Fibroblast of skin of left quadriceps (primary cell): ENCODE measurements at regions not wholly inside any gene's neighbourhood (a gene's known extent, or its start where the extent isn't known, plus 50 kb on each side); places are given as distances from the start of the nearest gene placed in this dataset.
"Not testable (repeated sequence)": the region's sequence is repeated elsewhere in the genome, so short reads cannot be mapped to it uniquely, and the experiment has no call there.

ENCODE experiments used
- DNase-seq, 2 experiments: peaks; one replicate each; pipeline ENCODE4 v3.0.0-alpha.2; 2013; ENCODE audit warnings: low read depth in 2 of 2

- DNase-seq: no peak
Measured at GRCh38 chr2:33706410-33706809, 107.3 kb upstream of the FAM98A start.

DNA sequence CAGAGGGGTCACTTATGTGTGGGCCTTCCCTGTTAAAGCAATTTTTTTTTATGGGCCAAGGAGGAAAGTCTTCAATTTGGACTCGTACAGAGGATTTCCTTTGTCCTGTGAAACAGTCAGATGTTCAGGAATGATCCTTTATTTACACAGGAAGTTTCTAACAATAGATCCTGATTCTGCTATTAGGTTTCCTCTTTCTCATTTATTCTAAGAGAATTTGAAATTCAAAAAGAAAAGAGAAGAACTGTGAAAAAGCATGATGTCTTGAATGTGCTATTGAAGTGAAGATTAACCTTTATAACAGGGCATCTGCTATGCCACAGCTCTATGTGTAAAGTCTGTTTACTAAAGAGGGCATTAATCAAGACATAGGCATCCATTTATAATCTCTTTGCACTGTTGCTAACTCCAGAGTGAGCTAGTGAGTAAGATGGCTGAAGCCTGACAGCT lies 105.3 kb upstream of the FAM98A start:
- DNase-seq: no peak

- no peak for DNase-seq
Measured at GRCh38 chr2:33696234-33696633, 97.1 kb upstream of the FAM98A start.

- no peak for DNase-seq
Measured at GRCh38 chr2:33694904-33695303, 95.8 kb upstream of the FAM98A start.

GRCh38 chr2:33690686-33691085 lies 91.6 kb upstream of the FAM98A start:
- not testable (repeated sequence) for DNase-seq

GRCh38 chr2:33681364-33681757 lies 82.3 kb upstream of the FAM98A start:
- no peak for DNase-seq

DNA sequence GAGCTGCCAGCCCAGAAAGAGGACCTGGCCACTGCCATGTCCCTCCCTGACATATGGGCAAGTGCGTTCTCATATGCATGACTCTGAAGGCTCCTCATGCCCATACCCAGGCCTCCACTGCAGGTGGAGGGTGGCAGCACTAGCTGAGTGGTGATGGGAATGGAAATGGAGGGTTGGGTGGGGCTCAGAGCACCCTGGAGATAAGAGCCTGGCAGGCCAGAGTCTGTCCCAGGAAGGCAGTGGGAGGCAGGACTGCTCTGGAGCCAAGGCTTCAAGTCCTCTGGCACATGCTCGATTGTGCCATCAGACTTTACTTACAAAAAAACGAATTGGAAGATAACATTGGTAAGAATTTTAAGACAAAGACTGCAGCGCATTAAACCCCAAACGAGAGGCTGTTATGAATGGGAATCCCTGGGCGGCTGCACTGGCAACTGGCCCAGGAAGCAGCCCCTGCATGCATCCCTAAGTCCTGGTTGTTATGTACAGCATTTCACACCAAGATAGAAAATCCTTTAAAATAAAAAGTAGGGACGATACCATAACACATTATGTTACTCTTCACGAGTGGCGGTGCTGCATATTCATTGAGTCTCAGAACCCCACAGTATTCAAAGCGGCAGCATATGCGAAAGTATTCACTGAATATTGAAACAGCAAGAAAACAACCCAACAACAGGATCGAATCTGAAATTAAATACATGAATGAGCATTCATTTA lies 81.7 kb upstream of the FAM98A start:
- DNase-seq: no peak

DNA sequence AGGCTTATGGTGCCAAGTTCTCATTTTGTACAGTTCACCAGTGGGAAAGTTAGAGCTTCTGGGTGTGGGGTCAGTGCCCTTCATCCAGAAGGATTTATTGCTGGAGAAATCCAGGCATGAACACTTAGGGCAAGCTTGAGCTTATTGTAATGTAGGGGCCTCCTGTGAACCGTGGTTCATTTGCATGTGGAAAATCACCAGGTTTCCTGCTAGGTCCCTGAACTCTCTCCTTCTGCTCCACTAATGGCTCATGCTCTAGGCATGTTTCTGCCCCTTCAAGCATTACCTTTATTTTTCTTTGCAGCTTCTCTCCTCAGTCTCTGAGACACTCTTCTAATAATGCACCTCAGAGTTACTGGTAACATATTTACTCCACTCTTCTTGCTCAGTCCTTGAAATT lies 79.3 kb upstream of the FAM98A start:
- DNase-seq: no peak

DNA sequence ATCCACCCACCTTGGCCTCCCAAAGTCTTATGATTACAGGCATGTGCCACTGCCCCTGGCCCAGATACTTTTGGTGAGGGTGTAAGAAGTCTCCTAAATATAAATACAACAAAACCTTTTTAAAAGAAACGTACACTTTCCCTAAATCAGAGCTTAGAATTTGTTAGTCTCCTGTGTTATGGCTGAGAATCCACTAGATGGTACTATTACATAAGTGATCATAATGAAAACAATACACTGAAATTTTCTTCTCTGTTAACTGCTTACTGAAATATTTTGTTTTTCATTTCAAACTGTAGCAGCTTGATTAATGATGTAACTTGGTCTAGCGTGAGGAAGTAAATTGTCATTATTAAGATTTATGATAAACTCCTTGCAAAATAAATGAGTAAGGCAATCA lies 74.8 kb upstream of the FAM98A start:
- DNase-seq: no peak

GRCh38 chr2:33672896-33673295 lies 73.8 kb upstream of the FAM98A start:
- no peak for DNase-seq

- no peak for DNase-seq
Measured at GRCh38 chr2:33672389-33672788, 73.3 kb upstream of the FAM98A start.

- no peak for DNase-seq
Measured at GRCh38 chr2:33671198-33671597, 72.1 kb upstream of the FAM98A start.

DNA sequence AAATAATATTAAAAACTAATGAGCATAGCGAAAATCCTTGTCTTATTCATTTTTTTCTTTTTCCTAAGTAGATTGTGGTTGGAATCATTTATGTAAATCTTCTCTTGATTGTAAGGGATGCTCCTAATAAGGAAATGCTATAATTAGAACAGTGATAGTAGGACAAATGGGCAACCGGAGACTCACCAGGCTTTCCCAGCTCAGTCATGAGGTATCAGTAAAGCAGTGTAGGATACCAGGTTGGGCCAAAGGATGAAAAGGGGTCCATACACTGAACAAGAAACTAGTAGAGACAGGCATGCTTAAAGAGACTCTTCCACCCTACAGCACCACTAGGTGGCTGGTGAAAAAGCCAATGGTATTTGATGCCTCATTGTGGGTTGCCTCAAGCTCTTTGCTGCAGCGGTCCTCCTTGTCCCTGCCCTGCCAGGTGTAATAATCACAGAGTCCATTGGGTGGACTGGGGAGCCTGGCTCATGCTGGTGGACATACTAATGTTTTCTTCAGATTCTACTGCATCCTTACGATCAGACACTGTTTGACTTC lies 71.4 kb upstream of the FAM98A start:
- DNase-seq: no peak

DNA sequence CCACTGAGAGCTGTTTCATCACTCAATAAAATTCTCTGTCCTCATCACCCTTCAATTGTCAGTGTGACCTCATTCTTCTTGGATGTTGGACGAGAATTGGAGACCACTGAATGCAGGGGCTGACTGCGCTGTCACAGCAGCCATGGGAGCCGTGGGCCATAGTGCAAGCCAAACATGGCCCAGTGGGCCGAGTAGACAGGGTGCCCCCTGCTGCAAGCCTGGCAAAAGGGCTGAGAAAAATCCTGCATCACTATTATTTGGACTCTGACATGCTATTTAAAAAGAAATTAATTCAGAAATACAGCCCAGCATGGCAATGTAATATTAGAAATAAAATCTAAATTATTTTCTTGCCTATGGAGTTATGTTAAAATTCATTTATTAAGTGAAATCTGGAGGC lies 67.8 kb upstream of the FAM98A start:
- no peak for DNase-seq

- no peak for DNase-seq
Measured at GRCh38 chr2:33665039-33665438, 65.9 kb upstream of the FAM98A start.

DNA sequence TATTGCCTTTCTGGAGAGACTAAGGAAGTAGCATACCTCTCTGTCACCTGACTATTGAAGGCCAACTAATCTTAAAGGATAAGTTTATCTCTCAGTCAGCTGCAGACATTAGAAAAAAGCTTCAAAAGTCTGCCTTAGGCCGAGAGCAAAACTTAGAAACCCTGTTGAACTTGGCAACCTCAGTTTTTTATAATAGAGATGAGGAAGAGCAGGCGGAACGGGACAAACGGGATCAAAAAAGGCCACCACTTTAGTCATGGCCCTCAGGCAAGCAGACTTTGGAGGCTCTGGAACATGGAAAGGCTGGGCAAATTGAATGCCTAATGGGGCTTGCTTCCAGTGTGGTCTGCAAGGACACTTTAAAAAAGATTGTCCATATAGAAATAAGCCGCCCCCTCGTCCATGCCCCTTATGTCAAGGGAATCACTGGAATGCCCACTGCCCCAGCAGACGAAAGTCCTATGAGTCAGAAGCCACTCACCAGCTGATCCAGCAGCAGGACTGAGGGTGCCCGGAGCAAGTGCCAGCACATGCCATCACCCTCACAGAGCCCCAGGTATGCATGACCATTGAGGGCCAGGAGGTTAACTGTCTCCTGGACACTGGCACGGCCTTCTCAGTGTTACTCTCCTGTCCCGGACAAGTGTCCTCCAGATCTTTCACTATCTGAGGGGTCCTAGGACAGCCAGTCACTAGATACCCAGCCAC lies 61.5 kb upstream of the FAM98A start:
- no peak for DNase-seq

GRCh38 chr2:33655626-33656320 lies 56.7 kb upstream of the FAM98A start:
- no peak for DNase-seq

DNA sequence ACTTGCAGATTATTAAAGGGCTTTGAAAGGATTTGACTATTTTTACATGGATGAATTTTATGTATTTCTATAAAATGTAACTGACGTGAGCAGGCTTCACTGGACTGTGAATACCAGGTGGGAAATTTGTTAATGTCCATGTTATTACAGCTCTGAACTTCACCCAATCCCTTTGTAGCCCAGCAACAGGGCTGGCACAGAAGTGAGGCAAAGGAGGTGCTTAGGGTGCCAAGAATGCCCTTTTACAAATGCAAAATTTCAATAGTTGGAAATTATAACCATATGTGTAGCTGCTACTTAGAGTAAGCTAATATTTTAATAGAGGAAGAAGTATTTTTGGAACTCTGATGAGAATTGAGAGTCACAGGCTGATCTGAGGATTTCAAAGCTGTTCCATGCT lies 53.7 kb upstream of the FAM98A start:
- no peak for DNase-seq

DNA sequence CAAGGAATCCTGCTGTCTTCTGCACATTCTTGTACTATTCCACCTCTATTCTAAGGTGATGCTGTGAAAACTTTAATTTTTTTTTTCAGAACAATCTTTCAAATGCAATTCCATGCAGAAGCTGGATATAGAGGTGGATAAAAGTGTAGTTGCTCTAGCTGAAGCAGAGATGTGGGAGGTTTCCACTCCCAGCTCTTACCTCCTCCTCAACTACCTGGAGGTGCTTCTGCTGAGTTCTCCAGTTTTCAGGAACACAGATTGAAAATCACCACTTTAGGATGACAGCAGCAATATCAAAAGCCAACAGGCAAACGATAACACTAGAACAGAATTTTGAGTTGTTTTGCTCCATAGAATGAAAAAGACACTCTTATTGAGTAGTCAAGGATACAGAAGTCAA lies 51.1 kb upstream of the FAM98A start:
- DNase-seq: no peak
